ENCODE measurements at regions not wholly inside any gene's neighbourhood (a gene's known extent, or its start where the extent isn't known, plus 50 kb on each side); places are given as distances from the start of the nearest gene placed in this dataset.
"Not testable (repeated sequence)": the region's sequence is repeated elsewhere in the genome, so short reads cannot be mapped to it uniquely, and the experiment has no call there.

DNA sequence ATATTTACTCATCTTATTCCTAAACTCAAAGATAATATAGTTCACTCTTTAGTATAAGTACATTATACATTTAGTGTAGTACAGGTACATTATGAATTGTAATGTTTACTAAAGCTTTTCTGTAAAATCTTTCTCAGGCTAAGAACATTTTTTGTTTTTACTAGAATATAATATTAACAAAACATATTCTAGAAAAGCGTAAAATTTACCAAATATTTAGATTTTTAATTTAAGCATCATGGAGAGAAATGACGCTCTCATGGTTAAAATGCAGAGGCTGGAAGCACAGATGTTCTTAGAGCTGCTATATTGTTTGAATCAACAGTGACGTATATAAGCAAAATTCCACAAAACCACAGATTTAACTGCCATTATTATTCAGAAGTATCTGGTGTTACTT is 54.7 kb upstream of the NBPF15 start:
- CTCF ChIA-PET; intact Hi-C loops (cut with micrococcal nuclease); H3K27ac Mint-ChIP-seq; H3K36me3 Mint-ChIP-seq (ENCODE audit: low read depth); H3K9me3 Mint-ChIP-seq; DNase-seq; H3K27me3 Mint-ChIP-seq (ENCODE audit: low read depth); H3K4me3 Mint-ChIP-seq: not testable (repeated sequence)
- peaks cover 13% of the 10 kb centered on the region for H3K4me1 Mint-ChIP-seq (ENCODE audit: low read depth)

DNA sequence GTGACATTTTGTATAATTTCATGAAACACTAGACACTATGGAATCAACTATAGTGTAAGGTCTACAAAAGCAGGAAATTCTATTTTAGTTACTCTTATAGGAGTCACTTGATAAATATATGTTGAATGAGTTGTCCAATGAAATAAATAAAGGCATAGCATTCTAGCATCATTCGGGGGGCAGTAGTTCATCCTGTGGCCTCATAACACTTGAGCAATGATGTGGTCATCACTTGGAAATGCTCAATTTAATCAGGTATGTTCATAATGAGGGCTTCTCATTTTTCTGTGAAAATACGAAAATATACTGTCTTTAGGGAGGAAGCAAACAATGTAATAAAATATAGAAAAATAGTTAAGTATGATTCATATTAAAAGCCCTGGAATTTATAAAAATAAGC is 55.4 kb upstream of the NBPF15 start:
- H3K27me3 Mint-ChIP-seq (ENCODE audit: low read depth); H3K36me3 Mint-ChIP-seq (ENCODE audit: low read depth); DNase-seq; H3K27ac Mint-ChIP-seq; intact Hi-C loops (cut with micrococcal nuclease); CTCF ChIA-PET; H3K9me3 Mint-ChIP-seq; H3K4me3 Mint-ChIP-seq: not testable (repeated sequence)
- peaks cover 15% of the 10 kb centered on the region for H3K4me1 Mint-ChIP-seq (ENCODE audit: low read depth)

- H3K27me3 Mint-ChIP-seq (ENCODE audit: low read depth); H3K27ac Mint-ChIP-seq: not testable (repeated sequence)
These were observed 57.0 kb upstream of the NBPF15 start for GRCh38 chr1:144518439-144518838.

DNA sequence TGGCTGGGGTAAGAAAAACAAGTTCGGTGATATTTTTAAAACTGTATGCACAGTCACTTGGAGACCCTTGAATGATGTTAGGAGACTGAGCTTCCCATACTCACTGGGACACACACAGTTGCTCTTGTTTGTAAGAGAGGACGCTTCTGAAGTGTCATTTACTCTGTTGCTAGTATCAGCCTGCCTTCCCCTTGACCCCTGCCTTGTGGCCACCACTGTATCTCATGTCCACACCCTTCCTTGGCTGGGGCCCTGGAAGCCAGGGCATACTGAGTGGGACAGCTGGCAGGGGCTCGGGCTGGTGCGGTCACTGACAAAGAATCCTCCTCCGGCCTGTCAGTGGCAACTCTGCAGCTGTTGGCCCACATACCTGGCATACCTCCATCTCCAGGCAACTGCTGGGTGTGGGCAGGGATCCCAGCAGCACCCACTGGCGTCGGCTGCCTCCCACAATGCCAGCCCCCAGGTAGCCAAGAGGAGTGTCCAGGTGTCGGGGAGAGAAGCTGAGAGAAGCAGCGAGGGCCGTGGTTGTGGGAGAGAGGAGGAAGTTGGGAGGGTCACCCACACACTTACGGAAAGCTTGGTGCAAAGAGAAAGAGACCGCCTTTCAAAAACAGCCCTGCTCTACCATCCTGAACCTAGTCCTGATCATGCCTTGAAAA is 58.2 kb upstream of the NBPF15 start:
- DNase-seq; intact Hi-C loops (cut with micrococcal nuclease); CTCF ChIA-PET; H3K27me3 Mint-ChIP-seq (ENCODE audit: low read depth); H3K9me3 Mint-ChIP-seq; H3K4me3 Mint-ChIP-seq; H3K36me3 Mint-ChIP-seq (ENCODE audit: low read depth); H3K27ac Mint-ChIP-seq: not testable (repeated sequence)
- H3K4me1 Mint-ChIP-seq (ENCODE audit: low read depth) = peaks cover 17% of the 10 kb centered on the region

More at GRCh38 chr1:144518439-144518838, 57.0 kb upstream of the NBPF15 start:
- intact Hi-C loops (cut with micrococcal nuclease); DNase-seq; H3K36me3 Mint-ChIP-seq (ENCODE audit: low read depth); H3K4me3 Mint-ChIP-seq; CTCF ChIA-PET; H3K9me3 Mint-ChIP-seq: not testable (repeated sequence)
- peaks cover 15% of the 10 kb centered on the region for H3K4me1 Mint-ChIP-seq (ENCODE audit: low read depth)

GRCh38 chr1:144523661-144524407 is 62.4 kb upstream of the NBPF15 start:
- Mint-ChIP-seq H3K4me3 (peak overlapping the region; percentile 74), H3K27ac (peak overlapping the region; percentile 99), H3K4me1 (ENCODE audit: low read depth) (peaks cover 10% of the 10 kb centered on the region)
- DNase-seq = peak; percentile 76
- intact Hi-C loops (cut with micrococcal nuclease) = loop anchor here (1.0 kb wide), 1 partner anchor 27 kb away; no protein-coding TSS in a partner anchor
- CTCF ChIA-PET; H3K9me3 Mint-ChIP-seq; H3K27me3 Mint-ChIP-seq (ENCODE audit: low read depth); H3K36me3 Mint-ChIP-seq (ENCODE audit: low read depth): not testable (repeated sequence)

GRCh38 chr1:144532156-144532607 is 60.5 kb upstream of the PPIAL4F start:
- CTCF ChIA-PET; H3K9me3 Mint-ChIP-seq; H3K27me3 Mint-ChIP-seq (ENCODE audit: low read depth); intact Hi-C loops (cut with micrococcal nuclease); H3K36me3 Mint-ChIP-seq (ENCODE audit: low read depth): not testable (repeated sequence)
- Mint-ChIP-seq H3K27ac (peak overlapping the region; percentile 90), H3K4me3 (peak overlapping the region; percentile 48), H3K4me1 (ENCODE audit: low read depth) (peaks cover 28% of the 10 kb centered on the region)
- DNase-seq = peak; percentile 56

DNA sequence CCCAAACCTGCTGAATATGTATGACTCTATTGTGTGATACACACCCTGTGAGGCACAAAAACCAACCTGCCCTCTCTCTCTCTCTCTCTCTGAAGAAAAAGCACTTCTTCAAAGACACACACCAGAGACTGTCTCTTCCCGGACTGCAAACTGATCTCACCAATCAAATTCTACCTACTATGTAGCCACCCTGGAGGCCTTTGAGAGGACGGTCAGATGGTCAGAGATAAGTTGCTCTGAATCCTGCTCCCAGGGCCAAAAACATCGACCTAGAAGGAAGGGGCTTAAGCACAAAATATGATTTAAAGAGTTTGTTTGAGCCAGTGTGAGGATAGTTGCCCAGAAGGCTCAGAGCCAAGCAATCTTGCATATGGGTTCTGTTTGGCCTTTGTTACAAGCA is 59.2 kb upstream of the PPIAL4F start:
- CTCF ChIA-PET; H3K4me3 Mint-ChIP-seq; H3K27me3 Mint-ChIP-seq (ENCODE audit: low read depth); intact Hi-C loops (cut with micrococcal nuclease); H3K9me3 Mint-ChIP-seq; DNase-seq; H3K36me3 Mint-ChIP-seq (ENCODE audit: low read depth): not testable (repeated sequence)
- Mint-ChIP-seq H3K4me1 (ENCODE audit: low read depth) (peaks cover 28% of the 10 kb centered on the region), H3K27ac (peak overlapping the region; percentile 90)

DNA sequence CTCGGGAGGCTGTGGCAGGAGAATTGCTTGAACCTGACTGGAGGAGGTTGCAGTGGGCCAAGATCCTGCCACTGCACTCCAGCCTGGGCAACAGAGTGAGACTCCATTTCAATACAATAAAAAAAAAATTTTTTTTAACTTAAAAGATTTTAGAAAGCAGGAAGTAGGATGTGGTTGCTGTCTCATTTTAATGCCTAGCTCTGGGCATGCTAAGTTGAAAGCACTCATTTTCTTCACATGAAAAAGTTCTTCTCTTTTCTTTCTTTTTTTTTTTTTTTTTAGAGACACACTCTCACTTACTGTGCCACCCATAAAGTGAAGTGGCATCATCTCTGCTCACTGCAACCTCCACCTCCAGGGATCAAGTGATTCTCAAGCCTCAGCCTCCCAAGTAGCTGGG is 58.4 kb upstream of the PPIAL4F start:
- H3K36me3 Mint-ChIP-seq (ENCODE audit: low read depth); DNase-seq; intact Hi-C loops (cut with micrococcal nuclease); CTCF ChIA-PET; H3K9me3 Mint-ChIP-seq; H3K4me3 Mint-ChIP-seq; H3K27me3 Mint-ChIP-seq (ENCODE audit: low read depth): not testable (repeated sequence)
- Mint-ChIP-seq H3K27ac (peak overlapping the region; percentile 83), H3K4me1 (ENCODE audit: low read depth) (peaks cover 28% of the 10 kb centered on the region)

DNA sequence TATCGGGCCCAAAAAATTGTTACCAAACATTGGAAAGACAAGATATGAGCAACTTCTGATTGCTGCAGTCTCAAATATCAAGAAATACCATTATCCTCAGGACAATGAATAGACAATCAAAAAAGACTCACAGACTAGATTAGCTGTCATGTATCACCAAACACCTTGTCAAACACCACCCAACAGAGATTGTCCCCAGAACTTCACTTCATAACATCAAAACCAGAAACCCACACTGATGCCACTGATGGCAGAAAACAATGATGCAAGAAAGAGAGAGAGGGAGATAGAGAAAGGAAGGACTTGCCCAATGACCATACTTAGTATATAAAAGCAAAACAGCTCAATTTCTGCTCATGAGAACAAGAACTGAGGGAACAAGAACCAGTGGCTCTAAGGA is 56.0 kb upstream of the PPIAL4F start:
- DNase-seq; H3K4me3 Mint-ChIP-seq; CTCF ChIA-PET; intact Hi-C loops (cut with micrococcal nuclease); H3K36me3 Mint-ChIP-seq (ENCODE audit: low read depth); H3K27me3 Mint-ChIP-seq (ENCODE audit: low read depth); H3K9me3 Mint-ChIP-seq: not testable (repeated sequence)
- Mint-ChIP-seq H3K27ac (peak overlapping the region; percentile 37), H3K4me1 (ENCODE audit: low read depth) (peaks cover 29% of the 10 kb centered on the region)

DNA sequence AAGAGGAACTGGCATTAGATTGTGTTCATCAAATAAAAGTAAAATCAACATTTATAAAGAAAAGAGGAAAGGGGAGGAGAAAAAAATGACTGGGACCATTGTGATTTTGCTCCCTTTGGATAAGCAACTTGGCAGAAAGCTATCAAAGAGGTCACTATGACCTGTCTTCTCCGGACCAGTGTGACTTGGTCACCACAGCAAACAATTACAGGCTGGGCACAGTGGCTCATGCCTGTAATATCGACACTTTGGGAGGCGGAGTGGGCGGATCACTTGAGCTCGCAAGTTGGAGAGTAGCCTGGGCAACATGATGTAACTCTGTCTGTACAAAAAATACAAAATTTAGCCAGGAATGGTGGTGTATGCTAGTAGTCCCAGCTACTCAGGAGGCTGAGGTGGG is 55.5 kb upstream of the PPIAL4F start:
- CTCF ChIA-PET = not testable (repeated sequence)

GRCh38 chr1:144538736-144539135 is 54.0 kb upstream of the PPIAL4F start:
- H3K4me3 Mint-ChIP-seq; CTCF ChIA-PET; DNase-seq; H3K36me3 Mint-ChIP-seq (ENCODE audit: low read depth); H3K27me3 Mint-ChIP-seq (ENCODE audit: low read depth); H3K9me3 Mint-ChIP-seq; H3K27ac Mint-ChIP-seq; intact Hi-C loops (cut with micrococcal nuclease): not testable (repeated sequence)
- peaks cover 10% of the 10 kb centered on the region for H3K4me1 Mint-ChIP-seq (ENCODE audit: low read depth)

More for the DNA sequence above, 55.5 kb upstream of the PPIAL4F start:
- H3K27me3 Mint-ChIP-seq (ENCODE audit: low read depth); H3K4me3 Mint-ChIP-seq; H3K9me3 Mint-ChIP-seq; DNase-seq; H3K36me3 Mint-ChIP-seq (ENCODE audit: low read depth); intact Hi-C loops (cut with micrococcal nuclease); H3K27ac Mint-ChIP-seq: not testable (repeated sequence)
- peaks cover 25% of the 10 kb centered on the region for H3K4me1 Mint-ChIP-seq (ENCODE audit: low read depth)

- H3K9me3 Mint-ChIP-seq; H3K4me1 Mint-ChIP-seq (ENCODE audit: low read depth); H3K4me3 Mint-ChIP-seq; intact Hi-C loops (cut with micrococcal nuclease); H3K27me3 Mint-ChIP-seq (ENCODE audit: low read depth); CTCF ChIA-PET; DNase-seq; H3K36me3 Mint-ChIP-seq (ENCODE audit: low read depth): not testable (repeated sequence)
- peak overlapping the region; percentile 41 for H3K27ac Mint-ChIP-seq
These were observed 53.3 kb upstream of the PPIAL4F start for GRCh38 chr1:144539191-144539960.

Measured in activated naive CD4-positive, alpha-beta T cell treated with anti-CD3 and anti-CD28 coated beads for 36 hours (primary cell).